K562 (cell line): ENCODE measurements at regions not wholly inside any gene's neighbourhood (a gene's known extent, or its start where the extent isn't known, plus 50 kb on each side); places are given as distances from the start of the nearest gene placed in this dataset.

ENCODE experiments used
- ATAC-seq: fragments of 200-7000 bp; cut with Tn5 transposase; 3 replicates; pipeline ENCODE4 v1.9.1; 2020; ENCODE audit warnings: moderate library complexity
- BruUV-seq: library from RNA; stranded (reverse); fragments of 400-500 nt; replicated peaks from 2 replicates; lab custom pipeline; 2021; lab: Mats Ljungman, UMichigan
- CTCF ChIA-PET: fragments of 300-600 bp; formaldehyde crosslinking; extraction: SDS; loops from one replicate; lab custom pipeline; 2021; ENCODE audit warnings: low intra/inter-chr PET ratio; lab: Yijun Ruan, JAX
- POLR2A ChIA-PET: fragments of 300-600, 350-650 bp; sonication (Branson Sonifier 250); formaldehyde crosslinking; extraction: SDS; loops from one replicate; lab custom pipeline; 2021; ENCODE audit warnings: antibody characterized with exemption, inconsistent platforms; lab: Yijun Ruan, JAX
- DNase-seq, 4 experiments: peaks; one replicate each; pipeline versions ENCODE4 v3.0.0 to v3.0.0-alpha.2; 2011 to 2018; ENCODE audit warnings: low spot score in 3 of 4, mixed read lengths in 3 of 4; ENCODE audit errors: extremely low read depth in 1 of 4
- FAIRE-seq: peaks from 2 replicates; lab custom pipeline; 2011; peaks lifted over from hg19 to GRCh38; lab: Jason Lieb, UNC
- H2AFZ ChIP-seq: 2 replicates; pipeline ENCODE4 v1.6.0; 2011; ENCODE audit warnings: low read depth, low read length, control low read depth, inconsistent platforms
- H3K27ac ChIP-seq: fragments of 200-600 bp; 3 replicates; pipeline ENCODE4 v1.8.0; 2011; ENCODE audit warnings: low read depth, mild to moderate bottlenecking, control low read depth, inconsistent platforms, low read length, moderate library complexity, mixed read lengths; ENCODE audit errors: extremely low read depth
- H3K27me3 ChIP-seq, 2 experiments: fragments of 300-600 bp in 1 of 2; 2 replicates in 1 of 2; 3 replicates in 1 of 2; pipeline versions ENCODE4 v1.6.0 to v1.8.0; 2011; ENCODE audit warnings: inconsistent platforms in 2 of 2, low read length in 2 of 2, mild to moderate bottlenecking in 1 of 2, mixed read lengths in 1 of 2, moderate library complexity in 1 of 2; ENCODE audit not compliant: control insufficient read depth in 2 of 2, insufficient read depth in 2 of 2
- H3K36me3 ChIP-seq: fragments of 300-600 bp; 3 replicates; pipeline ENCODE4 v1.8.0; 2011; ENCODE audit warnings: mild to moderate bottlenecking, low read length, inconsistent platforms; ENCODE audit not compliant: control insufficient read depth, insufficient read depth
- H3K4me1 ChIP-seq, 2 experiments: fragments of 200-600 bp in 1 of 2; replicated peaks in 1 of 2; 2 replicates in 1 of 2; 3 replicates in 1 of 2; pipeline versions ENCODE4 v1.5.1 to v1.8.0; 2011; ENCODE audit warnings: inconsistent platforms in 2 of 2, low read length in 2 of 2, mild to moderate bottlenecking in 1 of 2, mixed read lengths in 1 of 2, moderate library complexity in 1 of 2; ENCODE audit not compliant: control insufficient read depth in 2 of 2, insufficient read depth in 2 of 2
- H3K4me2 ChIP-seq: 2 replicates; pipeline ENCODE4 v1.6.1; 2011; ENCODE audit warnings: low read length, control low read depth, inconsistent platforms, mixed read lengths; ENCODE audit not compliant: insufficient read depth
- H3K4me3 ChIP-seq: fragments of 200-600 bp; sonication (generic), shearing (Covaris generic); 2 replicates; pipeline ENCODE4 v1.5.1; 2016; ENCODE audit warnings: control low read depth, inconsistent platforms
- H3K79me2 ChIP-seq: fragments of 200-600 bp; 3 replicates; pipeline ENCODE4 v1.8.0; 2011; ENCODE audit warnings: low read length, inconsistent platforms; ENCODE audit not compliant: control insufficient read depth, insufficient read depth
- H3K9ac ChIP-seq, 2 experiments: 2 replicates each; pipeline versions ENCODE4 v1.6.0 to v1.6.1; 2011; ENCODE audit warnings: low read depth in 2 of 2, low read length in 2 of 2, control low read depth in 1 of 2, inconsistent platforms in 1 of 2, mild to moderate bottlenecking in 1 of 2, mixed read lengths in 1 of 2; ENCODE audit not compliant: insufficient read depth in 1 of 2
- H3K9me1 ChIP-seq: one replicate; pipeline ENCODE4 v1.6.0; 2011; ENCODE audit warnings: inconsistent platforms, mild to moderate bottlenecking, low read length, moderate library complexity; ENCODE audit not compliant: control insufficient read depth, insufficient read depth
- H3K9me3 ChIP-seq: replicated peaks from 2 replicates; pipeline ENCODE4 v1.5.1; 2011; ENCODE audit warnings: low read depth, low read length, inconsistent platforms; ENCODE audit not compliant: control insufficient read depth, insufficient read depth
- H4K20me1 ChIP-seq: replicated peaks from 2 replicates; pipeline ENCODE4 v1.6.1; 2011; ENCODE audit warnings: low read length, inconsistent platforms, mixed read lengths; ENCODE audit not compliant: control insufficient read depth, insufficient read depth
- CGGBP1 ChIP-seq: fragments of 250-450 bp; sonication (Bioruptor Pico); IDR thresholded peaks from 2 replicates; pipeline ENCODE4 v1.9.0; 2021; ENCODE audit warnings: mild to moderate bottlenecking
- EGR1 ChIP-seq: fragments of 450-650 bp; conservative IDR thresholded peaks from 2 replicates; pipeline ENCODE4 v1.6.1; 2017; ENCODE audit warnings: mild to moderate bottlenecking
- IFI16 ChIP-seq: fragments of 250-450 bp; sonication (Bioruptor Pico); IDR thresholded peaks from 2 replicates; pipeline ENCODE4 v2.1.2; 2022; ENCODE audit warnings: mild to moderate bottlenecking, inconsistent platforms
- MGA ChIP-seq: fragments of 450-650 bp; IDR thresholded peaks from 2 replicates; pipeline ENCODE4 v1.6.1; 2016; ENCODE audit warnings: mild to moderate bottlenecking, moderate library complexity
- NFYB ChIP-seq: IDR thresholded peaks from 2 replicates; pipeline ENCODE4 v1.6.1; 2011; ENCODE audit warnings: mild to moderate bottlenecking, moderate library complexity; ENCODE audit not compliant: insufficient read length; ENCODE audit errors: extremely low read depth
- PHB2 ChIP-seq: fragments of 450-650 bp; IDR thresholded peaks from 2 replicates; pipeline ENCODE4 v1.6.1; 2017; ENCODE audit warnings: low read depth
- THRB ChIP-seq: fragments of 450-650 bp; formaldehyde crosslinking; conservative IDR thresholded peaks from 2 replicates; pipeline ENCODE4 v1.4.0; 2022; ENCODE audit warnings: mild to moderate bottlenecking, missing genetic modification characterization
- ZSCAN29 ChIP-seq: fragments of 450-650 bp; IDR thresholded peaks from 2 replicates; pipeline ENCODE4 v1.6.1; 2017
- in situ Hi-C: fragments of 300-500 bp; cut with MboI; formaldehyde crosslinking; loops from 4 replicates; pipeline ENCODE4 v1.15.0; 2018; ENCODE audit warnings: inconsistent platforms, mixed read lengths
- intact Hi-C: fragments of 100-400 bp; cut with micrococcal nuclease; formaldehyde crosslinking; loops from 2 replicates; pipeline ENCODE4 v1.14.2; 2022

GRCh38 chr2:35447821-35448220, 907.8 kb upstream of the CRIM1 start:
- BruUV-seq, result no TSS peak
- Histone ChIP-seq H3K79me2 (no peaks in the 10 kb centered on the region), H3K4me3 (no peak overlapping the region), H3K36me3 (no peaks in the 10 kb centered on the region), H4K20me1 (no peaks in the 10 kb centered on the region), H3K9me3 (no peaks in the 10 kb centered on the region), H3K9me1 (no peaks in the 10 kb centered on the region), H2AFZ (no peak overlapping the region), H3K9ac (no peak overlapping the region), H3K4me1 (no peaks in the 10 kb centered on the region), H3K27me3 (no peaks in the 10 kb centered on the region), H3K4me2 (no peak overlapping the region), H3K27ac (no peak overlapping the region)
- FAIRE-seq, result no peak
- in situ Hi-C loops (no loop called here), intact Hi-C loops (no loop called here)
- CTCF ChIA-PET, result no interaction called here
- TF ChIP-seq EGR1 (no peak), PHB2 (no peak), ZSCAN29 (no peak), CGGBP1 (CRISPR knock-in tag) (no peak), THRB (CRISPR knock-in tag) (no peak), MGA (no peak), NFYB (no peak), IFI16 (CRISPR knock-in tag) (no peak)
- POLR2A ChIA-PET, result no interaction called here
- DNase-seq, result no peak
- ATAC-seq, result no peak
